ENCODE measurements at regions not wholly inside any gene's neighbourhood (a gene's known extent, or its start where the extent isn't known, plus 50 kb on each side); places are given as distances from the start of the nearest gene placed in this dataset.

- no peaks in the 10 kb centered on the region for H3K36me3 Mint-ChIP-seq
- H3K27me3 Mint-ChIP-seq: no peaks in the 10 kb centered on the region
- H3K9me3 Mint-ChIP-seq (ENCODE audit: low read depth): peaks cover 17% of the 10 kb centered on the region
- no peak overlapping the region for H3K27ac Mint-ChIP-seq
- H3K4me1 Mint-ChIP-seq (ENCODE audit: low read depth): no peaks in the 10 kb centered on the region
- H3K4me3 Mint-ChIP-seq: no peak overlapping the region
Measured at GRCh38 chr15:37536967-37537605, 397.4 kb upstream of the TMCO5A start.

- Mint-ChIP-seq H3K4me1 (ENCODE audit: low read depth) (no peaks in the 10 kb centered on the region), H3K36me3 (no peaks in the 10 kb centered on the region), H3K4me3 (no peak overlapping the region), H3K27me3 (no peaks in the 10 kb centered on the region), H3K27ac (no peak overlapping the region), H3K9me3 (ENCODE audit: low read depth) (peaks cover 23% of the 10 kb centered on the region)
Measured at GRCh38 chr15:37537802-37538201, 396.6 kb upstream of the TMCO5A start.

GRCh38 chr15:37548116-37548515 is 386.3 kb upstream of the TMCO5A start:
- Mint-ChIP-seq H3K4me3 (no peak overlapping the region), H3K36me3 (no peaks in the 10 kb centered on the region), H3K27me3 (no peaks in the 10 kb centered on the region), H3K4me1 (ENCODE audit: low read depth) (no peaks in the 10 kb centered on the region), H3K9me3 (ENCODE audit: low read depth) (peaks cover 9% of the 10 kb centered on the region), H3K27ac (no peak overlapping the region)

GRCh38 chr15:37550360-37551024 is 383.9 kb upstream of the TMCO5A start:
- no peak overlapping the region for H3K27ac Mint-ChIP-seq
- no peak overlapping the region for H3K4me3 Mint-ChIP-seq
- H3K36me3 Mint-ChIP-seq: no peaks in the 10 kb centered on the region
- no peaks in the 10 kb centered on the region for H3K27me3 Mint-ChIP-seq
- no peaks in the 10 kb centered on the region for H3K4me1 Mint-ChIP-seq (ENCODE audit: low read depth)
- peaks cover 8% of the 10 kb centered on the region for H3K9me3 Mint-ChIP-seq (ENCODE audit: low read depth)

- Mint-ChIP-seq H3K36me3 (no peaks in the 10 kb centered on the region), H3K4me1 (ENCODE audit: low read depth) (no peaks in the 10 kb centered on the region), H3K27ac (no peak overlapping the region), H3K4me3 (no peak overlapping the region), H3K9me3 (ENCODE audit: low read depth) (peaks cover 5% of the 10 kb centered on the region), H3K27me3 (no peaks in the 10 kb centered on the region)
Measured at GRCh38 chr15:37572401-37572800, 362.0 kb upstream of the TMCO5A start.

GRCh38 chr15:37574985-37575384 is 359.5 kb upstream of the TMCO5A start:
- Mint-ChIP-seq H3K27me3 (no peaks in the 10 kb centered on the region), H3K9me3 (ENCODE audit: low read depth) (no peaks in the 10 kb centered on the region), H3K27ac (no peak overlapping the region), H3K4me3 (no peak overlapping the region), H3K36me3 (no peaks in the 10 kb centered on the region), H3K4me1 (ENCODE audit: low read depth) (no peaks in the 10 kb centered on the region)

- H3K4me1 Mint-ChIP-seq (ENCODE audit: low read depth): no peaks in the 10 kb centered on the region
- H3K27me3 Mint-ChIP-seq: no peaks in the 10 kb centered on the region
- peaks cover 5% of the 10 kb centered on the region for H3K9me3 Mint-ChIP-seq (ENCODE audit: low read depth)
- no peak overlapping the region for H3K27ac Mint-ChIP-seq
- no peak overlapping the region for H3K4me3 Mint-ChIP-seq
- no peaks in the 10 kb centered on the region for H3K36me3 Mint-ChIP-seq
Measured at GRCh38 chr15:37576952-37577351, 357.5 kb upstream of the TMCO5A start.

GRCh38 chr15:37581866-37582532 is 352.4 kb upstream of the TMCO5A start:
- Mint-ChIP-seq H3K36me3 (no peaks in the 10 kb centered on the region), H3K9me3 (ENCODE audit: low read depth) (peaks cover 5% of the 10 kb centered on the region), H3K27ac (no peak overlapping the region), H3K27me3 (no peaks in the 10 kb centered on the region), H3K4me1 (ENCODE audit: low read depth) (no peaks in the 10 kb centered on the region), H3K4me3 (no peak overlapping the region)

- no peaks in the 10 kb centered on the region for H3K36me3 Mint-ChIP-seq
Measured at GRCh38 chr15:37582852-37583251, 351.6 kb upstream of the TMCO5A start.

GRCh38 chr15:37586011-37586583 is 348.3 kb upstream of the TMCO5A start:
- no peak overlapping the region for H3K27ac Mint-ChIP-seq
- H3K4me1 Mint-ChIP-seq (ENCODE audit: low read depth): no peaks in the 10 kb centered on the region
- no peaks in the 10 kb centered on the region for H3K27me3 Mint-ChIP-seq
- no peak overlapping the region for H3K4me3 Mint-ChIP-seq
- H3K9me3 Mint-ChIP-seq (ENCODE audit: low read depth): peaks cover 3% of the 10 kb centered on the region
- H3K36me3 Mint-ChIP-seq: no peaks in the 10 kb centered on the region

More at GRCh38 chr15:37582852-37583251, 351.6 kb upstream of the TMCO5A start:
- Mint-ChIP-seq H3K27ac (no peak overlapping the region), H3K4me1 (ENCODE audit: low read depth) (no peaks in the 10 kb centered on the region), H3K4me3 (no peak overlapping the region), H3K27me3 (no peaks in the 10 kb centered on the region), H3K9me3 (ENCODE audit: low read depth) (peaks cover 5% of the 10 kb centered on the region)

- no peaks in the 10 kb centered on the region for H3K4me1 Mint-ChIP-seq (ENCODE audit: low read depth)
- H3K9me3 Mint-ChIP-seq (ENCODE audit: low read depth): no peaks in the 10 kb centered on the region
- no peaks in the 10 kb centered on the region for H3K27me3 Mint-ChIP-seq
- no peak overlapping the region for H3K4me3 Mint-ChIP-seq
- no peak overlapping the region for H3K27ac Mint-ChIP-seq
- no peaks in the 10 kb centered on the region for H3K36me3 Mint-ChIP-seq
Measured at GRCh38 chr15:37586976-37587375, 347.5 kb upstream of the TMCO5A start.

- Mint-ChIP-seq H3K27me3 (peaks cover 1% of the 10 kb centered on the region), H3K36me3 (no peaks in the 10 kb centered on the region), H3K27ac (no peak overlapping the region), H3K4me1 (ENCODE audit: low read depth) (no peaks in the 10 kb centered on the region), H3K9me3 (ENCODE audit: low read depth) (no peaks in the 10 kb centered on the region), H3K4me3 (no peak overlapping the region)
Measured at GRCh38 chr15:37594417-37594816, 340.0 kb upstream of the TMCO5A start.

- H3K36me3 Mint-ChIP-seq: no peaks in the 10 kb centered on the region
- peaks cover 1% of the 10 kb centered on the region for H3K27me3 Mint-ChIP-seq
- no peaks in the 10 kb centered on the region for H3K4me1 Mint-ChIP-seq (ENCODE audit: low read depth)
- H3K9me3 Mint-ChIP-seq (ENCODE audit: low read depth): no peaks in the 10 kb centered on the region
- H3K27ac Mint-ChIP-seq: no peak overlapping the region
- no peak overlapping the region for H3K4me3 Mint-ChIP-seq
Measured at GRCh38 chr15:37595426-37595970, 338.9 kb upstream of the TMCO5A start.

- no peak overlapping the region for H3K4me3 Mint-ChIP-seq
- no peaks in the 10 kb centered on the region for H3K4me1 Mint-ChIP-seq (ENCODE audit: low read depth)
- H3K36me3 Mint-ChIP-seq: no peaks in the 10 kb centered on the region
- peaks cover 3% of the 10 kb centered on the region for H3K27me3 Mint-ChIP-seq
- H3K9me3 Mint-ChIP-seq (ENCODE audit: low read depth): no peaks in the 10 kb centered on the region
- no peak overlapping the region for H3K27ac Mint-ChIP-seq
Measured at GRCh38 chr15:37599156-37599555, 335.3 kb upstream of the TMCO5A start.

- Mint-ChIP-seq H3K27me3 (no peaks in the 10 kb centered on the region), H3K4me1 (ENCODE audit: low read depth) (no peaks in the 10 kb centered on the region), H3K27ac (no peak overlapping the region), H3K9me3 (ENCODE audit: low read depth) (peaks cover 4% of the 10 kb centered on the region), H3K36me3 (no peaks in the 10 kb centered on the region), H3K4me3 (no peak overlapping the region)
Measured at GRCh38 chr15:37616215-37616614, 318.2 kb upstream of the TMCO5A start.
